Skeletal muscle cell (primary cell): ENCODE measurements at regions not wholly inside any gene's neighbourhood (a gene's known extent, or its start where the extent isn't known, plus 50 kb on each side); places are given as distances from the start of the nearest gene placed in this dataset.

ENCODE experiments used
- DNase-seq: peaks from one replicate; pipeline ENCODE4 v3.0.0-alpha.2; 2010; ENCODE audit warnings: low read depth
- H3K4me3 ChIP-seq: 2 replicates; pipeline ENCODE4 v1.5.1; 2011; ENCODE audit warnings: low read depth, mild to moderate bottlenecking, control low read depth, low read length, moderate library complexity

DNA sequence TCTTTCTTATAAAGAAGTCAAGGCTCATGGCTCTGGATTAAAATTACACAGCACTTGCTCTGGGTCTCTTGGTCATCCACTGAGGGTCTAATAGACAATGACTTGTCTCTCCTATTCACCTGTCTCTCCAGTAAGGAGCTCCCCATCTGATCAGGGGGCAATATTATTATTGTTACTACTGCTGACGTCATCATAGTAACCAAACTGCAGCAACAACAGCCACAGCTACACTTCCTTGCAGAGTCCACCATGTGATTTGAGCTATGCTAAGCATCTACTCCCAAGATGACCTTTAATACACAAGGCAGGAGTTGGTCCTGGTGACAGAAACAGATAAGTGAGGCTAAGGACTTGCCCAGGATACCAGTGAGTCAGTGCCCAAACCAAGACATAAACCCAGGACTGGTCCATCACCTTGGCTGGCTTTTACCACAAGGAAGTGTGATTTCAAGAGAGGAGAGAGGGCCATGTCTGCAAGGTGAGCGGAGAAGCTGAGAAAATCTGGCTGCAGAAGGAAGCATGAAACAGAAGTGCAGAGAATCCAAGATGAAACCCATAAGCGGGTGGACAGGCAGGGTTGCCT lies 602.5 kb downstream of the PTPRU start:
- H3K4me3 ChIP-seq, result no peak overlapping the region
- DNase-seq, result no peak

DNA sequence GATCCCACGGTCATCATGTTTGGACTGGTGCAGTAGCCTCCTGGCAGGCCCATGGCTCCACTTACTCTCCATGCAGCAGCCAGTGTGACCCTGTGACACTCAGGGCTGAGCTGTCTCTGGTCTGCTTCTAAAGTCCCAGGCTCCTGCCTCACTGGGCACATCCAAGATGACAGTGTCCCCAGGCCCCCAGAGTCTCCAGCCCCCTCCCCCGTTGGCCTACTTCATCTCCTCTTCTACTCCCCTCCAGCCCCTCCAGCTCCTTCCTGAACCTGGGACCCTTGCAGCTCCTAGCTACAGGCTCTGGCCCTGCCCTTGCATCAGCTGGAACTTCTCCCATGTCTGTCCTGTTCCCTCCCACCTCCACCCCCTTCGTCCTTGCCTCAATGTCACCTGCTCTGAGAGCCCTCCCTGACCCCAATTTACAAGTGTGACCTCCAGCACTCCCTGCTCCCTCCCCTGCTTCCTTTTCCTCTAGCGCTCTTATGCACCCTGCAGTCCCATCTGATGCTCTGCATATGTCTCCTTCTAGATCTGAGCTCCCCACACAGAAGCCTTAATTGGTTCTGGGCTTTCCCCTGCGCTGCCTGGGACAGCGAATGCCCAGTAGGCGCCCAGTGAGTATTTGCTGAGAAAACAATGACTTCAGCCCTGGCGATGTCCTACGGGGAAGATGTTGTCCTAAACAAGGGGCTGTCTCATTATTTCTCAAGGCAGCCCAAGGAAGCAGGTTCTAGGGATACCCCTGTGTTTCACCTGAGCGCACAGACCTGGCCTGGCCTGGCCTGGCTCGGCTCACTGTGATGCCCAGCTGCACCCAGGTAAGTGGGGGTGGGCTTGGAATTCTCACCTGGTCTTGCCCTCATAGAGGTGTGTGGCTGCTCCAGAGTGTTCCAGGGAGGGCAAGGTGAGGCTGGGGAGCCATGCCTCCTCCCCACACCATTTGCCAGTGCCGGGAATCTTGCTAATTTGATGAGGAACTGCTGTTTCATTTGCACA lies 600.6 kb downstream of the PTPRU start:
- H3K4me3 ChIP-seq, result no peak overlapping the region
- no peak for DNase-seq

DNA sequence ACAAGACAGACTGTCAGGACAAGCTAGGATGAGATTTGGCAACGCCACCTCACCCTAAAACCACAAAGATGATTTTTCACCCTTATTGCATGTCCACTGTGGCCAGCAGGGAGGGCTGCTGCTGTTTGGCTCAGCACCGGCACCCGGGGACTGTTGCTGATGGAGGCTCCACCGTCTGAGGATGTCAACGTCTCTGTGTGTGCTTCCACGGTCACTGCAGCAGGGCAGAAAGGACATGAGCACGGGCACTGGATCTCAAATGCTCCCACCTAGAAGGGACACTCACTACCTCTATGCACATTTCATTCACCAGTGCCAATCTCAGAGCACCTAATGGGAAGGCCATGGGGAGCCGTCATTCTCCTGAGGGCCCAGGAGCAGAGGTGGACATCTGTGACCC lies 599.6 kb downstream of the PTPRU start:
- DNase-seq, result no peak
- H3K4me3 ChIP-seq, result no peak overlapping the region

DNA sequence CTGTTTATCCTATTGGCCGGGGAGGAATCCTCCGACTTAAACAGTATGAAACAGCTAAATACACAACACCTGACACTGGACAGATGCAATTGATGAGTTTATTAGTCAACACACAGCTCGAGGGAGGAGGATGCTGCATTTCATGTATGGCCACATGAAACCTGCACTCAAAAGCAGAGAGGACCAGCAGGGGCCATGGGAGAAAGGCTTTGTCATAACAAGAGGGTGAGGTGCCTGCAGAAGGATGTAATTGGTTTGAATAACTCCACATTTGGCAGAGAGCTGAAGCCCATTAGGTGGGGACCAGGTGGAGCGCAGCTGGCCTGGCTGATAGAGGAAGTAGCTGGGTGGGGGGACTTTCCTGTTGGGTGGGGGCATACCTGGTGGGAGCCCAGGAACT lies 599.1 kb downstream of the PTPRU start:
- no peak for DNase-seq
- H3K4me3 ChIP-seq, result no peak overlapping the region

GRCh38 chr1:29833581-29833980 lies 597.3 kb downstream of the PTPRU start:
- no peak overlapping the region for H3K4me3 ChIP-seq
- no peak for DNase-seq

DNA sequence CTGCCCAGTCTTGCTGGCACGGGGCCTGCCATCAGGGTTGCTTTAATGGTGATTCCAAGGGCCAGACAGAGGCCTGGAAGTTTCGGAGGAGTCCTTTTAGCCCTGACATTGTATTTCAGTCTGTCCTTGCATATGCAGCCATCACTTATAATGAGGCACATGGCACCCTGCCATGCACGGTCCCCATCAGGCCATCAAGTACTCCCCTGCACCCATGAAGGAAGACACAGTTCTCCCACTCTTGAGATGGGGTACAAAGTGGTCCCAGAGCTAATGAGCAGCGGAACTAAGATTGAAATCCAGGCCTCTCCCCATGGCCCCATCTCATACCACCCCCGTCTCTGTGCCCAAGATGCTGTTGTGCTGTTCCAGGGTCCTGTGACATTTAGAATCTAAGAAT lies 596.6 kb downstream of the PTPRU start:
- no peak for DNase-seq
- no peak overlapping the region for H3K4me3 ChIP-seq

GRCh38 chr1:29832471-29832870 lies 596.1 kb downstream of the PTPRU start:
- DNase-seq, result no peak
- H3K4me3 ChIP-seq, result no peak overlapping the region

- no peak for DNase-seq
- H3K4me3 ChIP-seq, result no peak overlapping the region
Measured at GRCh38 chr1:29831500-29832117, 595.3 kb downstream of the PTPRU start.

DNA sequence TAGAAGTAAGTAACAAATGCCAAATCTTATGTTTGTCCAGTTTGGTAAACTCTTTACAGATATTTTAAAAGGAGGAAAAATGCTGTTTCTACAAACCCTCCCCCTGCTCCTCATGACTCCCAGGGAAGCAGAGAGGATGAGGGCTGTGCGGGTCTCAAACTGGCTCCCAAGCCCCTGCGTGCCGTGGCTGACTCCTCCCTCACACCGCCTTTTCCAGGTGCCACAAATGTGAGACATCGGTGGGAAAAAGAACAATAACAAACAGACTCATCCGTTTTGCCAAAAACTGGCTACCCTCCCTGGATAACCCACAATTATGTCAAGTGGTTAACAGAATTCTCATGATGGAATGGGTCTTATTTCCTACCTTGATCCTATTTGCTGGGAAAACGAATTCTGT lies 594.6 kb downstream of the PTPRU start:
- no peak overlapping the region for H3K4me3 ChIP-seq
- no peak for DNase-seq

DNA sequence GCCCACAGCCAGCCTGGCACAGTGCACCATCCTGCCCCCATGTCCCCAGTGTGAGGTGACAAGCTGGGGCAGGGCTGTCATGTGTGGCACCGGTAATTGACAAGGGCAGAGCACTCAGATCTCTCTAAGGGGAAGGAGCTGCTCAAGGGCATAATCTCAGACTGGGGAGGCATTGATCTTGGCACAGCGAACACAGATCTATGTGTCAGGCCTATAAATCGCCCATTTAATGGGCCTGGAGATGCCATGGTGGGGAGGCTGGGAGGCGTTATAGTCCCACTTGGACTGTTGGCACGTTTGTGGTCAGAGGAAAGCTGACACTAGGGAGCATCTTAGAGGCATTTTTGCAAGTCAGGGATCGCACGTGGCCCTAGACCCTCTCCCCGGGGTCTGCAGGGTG lies 594.1 kb downstream of the PTPRU start:
- no peak overlapping the region for H3K4me3 ChIP-seq
- DNase-seq, result no peak

DNA sequence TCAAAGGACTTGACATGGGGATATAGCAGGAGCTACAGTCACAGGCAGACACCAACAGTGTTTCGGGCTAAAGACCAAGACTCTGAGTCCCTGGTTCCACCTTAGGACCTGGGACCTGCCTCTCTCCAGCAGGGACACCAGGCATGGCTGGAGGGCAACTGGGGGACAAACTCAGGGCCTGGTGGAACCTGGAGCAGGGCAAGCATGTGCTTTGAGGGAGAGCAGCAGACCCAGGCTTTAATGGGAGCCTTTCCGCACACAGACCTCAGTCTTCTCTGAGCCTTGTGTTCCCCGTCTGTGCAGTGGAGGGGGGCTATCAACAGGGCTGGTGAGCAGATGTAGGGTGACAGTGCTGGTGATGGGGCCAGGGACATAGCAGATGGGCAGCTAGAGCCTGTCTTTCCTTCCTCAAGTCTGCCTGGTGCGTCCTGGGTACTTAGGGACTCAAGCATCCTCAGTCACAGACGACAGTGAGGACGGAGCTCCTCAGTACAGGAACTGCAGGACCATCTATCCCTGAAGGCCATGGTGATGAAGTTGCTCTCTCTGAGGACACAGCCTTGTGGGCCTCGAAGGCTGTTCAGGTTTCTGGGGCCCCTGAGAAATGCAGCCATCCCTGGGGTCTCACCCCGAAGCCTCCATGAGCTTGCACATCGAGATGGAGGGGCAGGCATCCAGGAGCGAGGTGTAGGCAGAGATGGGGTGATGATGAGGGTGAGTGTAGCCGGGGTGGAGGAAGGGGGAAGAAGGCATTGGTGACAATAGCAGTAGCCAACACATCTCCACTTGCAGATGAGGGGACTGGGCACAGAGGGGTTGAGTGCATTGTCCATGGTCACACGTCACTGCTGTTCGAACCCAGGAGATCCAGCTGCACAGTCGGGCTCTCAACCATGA lies 593.4 kb downstream of the PTPRU start:
- DNase-seq, result no peak

GRCh38 chr1:29828526-29829447 lies 592.5 kb downstream of the PTPRU start:
- no peak for DNase-seq
- H3K4me3 ChIP-seq, result no peak overlapping the region

More for the DNA sequence above, 593.4 kb downstream of the PTPRU start:
- no peak overlapping the region for H3K4me3 ChIP-seq

- DNase-seq, result no peak
- no peak overlapping the region for H3K4me3 ChIP-seq
Measured at GRCh38 chr1:29827801-29828525, 591.6 kb downstream of the PTPRU start.

DNA sequence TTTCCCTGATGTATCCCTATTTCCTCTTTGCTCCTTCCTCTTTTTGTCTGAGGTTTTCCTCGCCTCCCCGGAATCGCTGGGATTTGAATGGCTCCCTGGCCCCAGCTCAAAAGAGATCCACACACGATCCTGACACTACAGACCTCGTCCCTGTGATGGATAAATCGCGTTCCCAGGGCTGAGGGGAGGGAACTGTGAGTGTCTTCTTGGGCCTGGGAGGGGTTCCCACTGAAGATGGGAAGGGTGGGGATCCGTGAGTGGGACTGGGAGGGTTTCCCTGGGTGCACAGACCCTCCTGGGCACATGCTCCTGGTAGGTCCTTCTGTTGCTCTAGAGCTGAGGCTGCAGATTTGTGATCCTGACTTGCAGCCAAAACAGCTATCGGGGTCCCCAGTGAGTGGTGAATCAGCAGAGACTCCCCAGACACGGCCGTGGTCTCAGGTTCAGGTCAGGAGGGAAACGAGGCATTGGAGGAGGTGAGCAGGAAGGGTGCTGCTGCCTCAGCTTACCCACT lies 591.0 kb downstream of the PTPRU start:
- H3K4me3 ChIP-seq, result no peak overlapping the region
- no peak for DNase-seq

DNA sequence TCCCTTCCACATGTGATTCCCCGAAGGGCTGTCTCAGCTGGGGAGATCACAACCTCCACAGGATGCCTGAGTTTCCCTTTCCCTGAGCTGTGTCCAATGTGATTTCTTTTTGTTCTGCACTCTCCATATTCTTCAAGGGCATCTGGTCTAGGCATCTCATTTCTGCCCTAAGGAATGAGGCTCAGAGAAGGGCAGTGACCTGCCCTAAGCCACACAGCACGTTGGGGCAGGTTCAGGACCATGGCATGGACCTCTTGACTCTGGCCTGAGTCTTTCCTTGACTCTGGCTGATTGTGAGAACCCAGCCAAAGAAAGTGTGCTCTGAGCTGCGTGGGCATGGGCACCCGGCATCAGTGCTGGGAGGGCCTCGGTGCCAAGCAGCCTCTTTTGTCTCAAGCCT lies 590.3 kb downstream of the PTPRU start:
- no peak for DNase-seq
- no peak overlapping the region for H3K4me3 ChIP-seq

- DNase-seq, result no peak
- H3K4me3 ChIP-seq, result no peak overlapping the region
Measured at GRCh38 chr1:29825941-29826415, 589.7 kb downstream of the PTPRU start.

GRCh38 chr1:29825274-29825940 lies 589.1 kb downstream of the PTPRU start:
- H3K4me3 ChIP-seq, result no peak overlapping the region
- DNase-seq, result no peak
